ELF-1 (cell line): ENCODE measurements at regions not wholly inside any gene's neighbourhood (a gene's known extent, or its start where the extent isn't known, plus 50 kb on each side); places are given as distances from the start of the nearest gene placed in this dataset.
"Not testable (repeated sequence)": the region's sequence is repeated elsewhere in the genome, so short reads cannot be mapped to it uniquely, and the experiment has no call there.

Experiments used
- DNase-seq: peaks from one replicate; pipeline ENCODE4 v3.0.0-alpha.2; 2016; ENCODE audit warnings: low read depth, low spot score

- peak; percentile 40 for DNase-seq
These were observed 126.6 kb downstream of the AKAP11 start for GRCh38 chr13:42398533-42398932.

- DNase-seq, result no peak
These were observed 128.4 kb downstream of the AKAP11 start for GRCh38 chr13:42400188-42400833.

DNA sequence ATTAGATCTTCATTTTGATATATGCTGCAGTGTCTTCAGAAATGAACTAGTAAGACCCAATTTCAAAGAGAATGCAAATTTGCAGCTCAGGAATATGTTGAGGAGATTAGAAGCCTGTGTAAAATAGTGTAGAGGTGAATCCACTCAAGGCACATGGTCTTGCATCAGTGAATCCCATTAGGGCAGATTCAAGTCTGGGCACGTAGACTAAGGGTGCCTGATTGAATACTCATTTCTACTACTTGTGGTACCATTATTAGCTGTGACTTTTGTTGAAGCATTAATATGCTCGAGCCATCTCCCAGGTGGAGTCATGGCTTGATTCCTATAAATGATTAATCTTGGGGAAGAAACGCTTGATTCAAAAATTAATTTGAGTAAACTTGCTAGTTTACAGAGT lies 129.4 kb downstream of the AKAP11 start:
- DNase-seq, result no peak

GRCh38 chr13:42405665-42406390 lies 133.9 kb downstream of the AKAP11 start:
- DNase-seq, result no peak

DNA sequence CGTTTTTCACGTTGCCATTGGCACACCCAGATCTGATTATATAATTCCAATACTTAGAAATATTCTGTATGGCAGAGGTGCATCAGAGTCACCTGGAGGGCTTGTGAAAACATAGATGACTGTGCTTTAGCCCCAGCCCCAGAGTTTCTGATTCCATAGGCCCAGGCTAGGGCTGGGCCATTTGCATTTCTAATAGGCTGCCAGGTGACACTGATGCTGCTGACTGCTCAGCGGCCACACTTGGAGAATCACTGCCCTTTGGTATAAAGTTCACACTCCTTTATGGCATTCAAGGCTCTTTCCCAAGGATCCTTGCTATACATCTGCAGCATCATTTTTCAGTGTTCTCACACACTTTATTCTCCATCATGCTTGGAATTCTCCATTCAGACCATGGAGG lies 137.1 kb downstream of the AKAP11 start:
- DNase-seq, result no peak

- no peak for DNase-seq
These were observed 137.6 kb downstream of the AKAP11 start for GRCh38 chr13:42409551-42409950.

DNA sequence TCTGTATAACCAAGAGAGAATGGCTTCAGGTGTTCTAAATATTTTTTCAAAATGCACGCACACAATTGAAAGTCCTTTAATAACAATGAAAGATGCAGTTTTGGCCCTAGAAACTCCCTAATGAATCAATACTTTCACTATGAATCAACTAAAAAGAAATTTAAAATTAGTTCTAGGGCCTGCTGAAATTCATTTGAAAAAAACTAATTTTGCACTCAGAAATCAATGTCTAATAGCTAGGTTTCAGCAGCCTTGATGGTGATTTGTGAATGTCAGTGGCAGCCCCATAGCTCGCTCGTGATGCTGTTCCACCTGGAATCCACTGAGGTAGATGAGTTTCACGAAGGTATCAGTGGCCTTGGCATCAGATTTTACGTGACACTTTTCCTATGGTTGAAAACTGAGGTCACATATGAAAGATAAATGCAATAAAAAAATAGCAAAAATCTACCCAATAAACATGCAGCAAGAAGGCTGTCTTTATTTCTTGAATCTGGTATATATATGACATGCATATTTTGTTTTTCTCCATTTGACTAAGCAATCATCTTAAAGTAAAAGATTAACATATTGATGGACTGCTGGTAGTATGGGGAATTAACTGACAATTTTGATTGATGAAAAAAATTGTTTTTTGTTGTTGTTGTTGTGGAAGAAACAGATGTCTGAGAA lies 141.0 kb downstream of the AKAP11 start:
- DNase-seq, result no peak

DNA sequence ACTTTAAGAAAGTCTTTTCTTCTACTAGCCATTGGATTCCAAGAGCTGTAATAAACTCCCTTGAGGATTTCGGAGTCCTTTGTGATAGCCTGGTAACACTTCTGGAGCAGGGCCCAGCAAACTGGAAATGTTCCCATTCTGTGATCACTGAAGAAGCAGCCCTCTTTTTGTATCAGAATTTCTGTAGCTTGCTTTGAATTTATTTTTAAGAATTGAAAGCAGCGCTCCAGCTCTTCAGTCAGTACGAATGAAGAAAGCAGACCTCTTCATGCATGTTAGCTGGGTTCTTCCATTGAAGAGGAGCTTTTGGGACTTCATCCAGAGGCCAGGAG lies 141.5 kb downstream of the AKAP11 start:
- no peak for DNase-seq

- no peak for DNase-seq
These were observed 145.7 kb downstream of the AKAP11 start for GRCh38 chr13:42417626-42418025.

- no peak for DNase-seq
These were observed 146.2 kb downstream of the AKAP11 start for GRCh38 chr13:42418184-42418583.

- DNase-seq, result no peak
These were observed 148.4 kb downstream of the AKAP11 start for GRCh38 chr13:42420304-42420703.

- DNase-seq, result no peak
These were observed 150.7 kb downstream of the AKAP11 start for GRCh38 chr13:42422681-42423080.

GRCh38 chr13:42424182-42424581 lies 149.8 kb upstream of the TNFSF11 start:
- DNase-seq, result no peak

DNA sequence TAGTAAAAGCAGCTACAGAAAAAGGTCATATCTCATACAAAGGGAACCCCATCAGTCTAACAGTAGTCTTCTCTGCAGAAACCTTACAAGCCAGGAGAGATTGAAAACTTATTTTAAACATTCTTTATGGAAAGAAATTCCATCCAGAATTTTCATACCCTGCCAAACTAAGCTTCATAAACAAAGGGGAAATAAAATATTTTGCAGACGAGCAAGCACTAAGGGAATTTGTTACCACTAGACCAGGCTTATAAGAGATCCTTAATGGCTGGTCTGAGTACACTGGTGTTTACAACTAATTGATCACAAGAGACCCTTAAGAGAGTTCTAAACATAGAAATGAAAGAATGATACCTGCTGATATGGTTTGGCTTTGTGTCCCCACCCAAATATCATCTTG lies 128.6 kb upstream of the TNFSF11 start:
- no peak for DNase-seq

GRCh38 chr13:42446597-42446996 lies 127.4 kb upstream of the TNFSF11 start:
- DNase-seq, result not testable (repeated sequence)

- peak; percentile 6 for DNase-seq
These were observed 120.8 kb upstream of the TNFSF11 start for GRCh38 chr13:42453091-42453645.

GRCh38 chr13:42454749-42455148 lies 119.2 kb upstream of the TNFSF11 start:
- DNase-seq, result no peak

DNA sequence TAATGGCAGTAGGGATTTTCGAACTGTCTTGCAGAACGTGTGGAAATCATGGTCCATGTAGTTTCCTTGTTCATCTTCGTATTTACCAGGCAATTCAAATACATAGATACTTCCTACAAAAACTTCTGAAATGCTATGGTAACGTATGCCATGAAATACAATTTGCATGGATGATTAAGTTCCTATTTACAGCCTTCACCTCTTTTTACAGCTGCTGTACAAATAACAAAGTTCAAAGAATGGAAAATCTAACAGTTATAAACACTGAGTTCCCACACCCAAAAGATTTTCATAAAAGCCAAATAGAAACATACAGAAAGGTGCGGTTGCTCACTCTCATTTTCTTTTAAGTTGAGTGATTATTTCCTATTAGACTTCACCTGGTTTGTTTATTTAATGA lies 115.8 kb upstream of the TNFSF11 start:
- no peak for DNase-seq

- DNase-seq, result no peak
These were observed 107.8 kb upstream of the TNFSF11 start for GRCh38 chr13:42466123-42466522.

DNA sequence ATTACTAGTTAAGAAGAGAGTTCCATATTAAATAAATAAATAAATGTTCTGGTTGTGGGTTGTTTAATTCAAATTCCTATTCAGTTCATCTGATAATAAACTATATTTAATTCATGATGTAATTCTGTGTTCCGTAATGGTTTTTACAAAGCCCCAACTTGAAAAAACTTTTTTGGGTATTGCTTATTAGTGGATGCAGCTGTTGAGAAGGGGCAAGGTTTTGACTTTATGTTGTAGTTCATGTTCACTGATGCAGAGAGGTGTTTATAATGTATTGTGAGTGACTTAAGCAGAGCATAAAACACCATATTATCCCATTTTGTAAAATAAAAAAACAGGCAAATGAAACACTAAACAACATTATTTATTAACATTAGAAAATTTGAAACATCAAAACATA lies 107.3 kb upstream of the TNFSF11 start:
- no peak for DNase-seq

- DNase-seq, result no peak
These were observed 99.0 kb upstream of the TNFSF11 start for GRCh38 chr13:42474954-42475353.

DNA sequence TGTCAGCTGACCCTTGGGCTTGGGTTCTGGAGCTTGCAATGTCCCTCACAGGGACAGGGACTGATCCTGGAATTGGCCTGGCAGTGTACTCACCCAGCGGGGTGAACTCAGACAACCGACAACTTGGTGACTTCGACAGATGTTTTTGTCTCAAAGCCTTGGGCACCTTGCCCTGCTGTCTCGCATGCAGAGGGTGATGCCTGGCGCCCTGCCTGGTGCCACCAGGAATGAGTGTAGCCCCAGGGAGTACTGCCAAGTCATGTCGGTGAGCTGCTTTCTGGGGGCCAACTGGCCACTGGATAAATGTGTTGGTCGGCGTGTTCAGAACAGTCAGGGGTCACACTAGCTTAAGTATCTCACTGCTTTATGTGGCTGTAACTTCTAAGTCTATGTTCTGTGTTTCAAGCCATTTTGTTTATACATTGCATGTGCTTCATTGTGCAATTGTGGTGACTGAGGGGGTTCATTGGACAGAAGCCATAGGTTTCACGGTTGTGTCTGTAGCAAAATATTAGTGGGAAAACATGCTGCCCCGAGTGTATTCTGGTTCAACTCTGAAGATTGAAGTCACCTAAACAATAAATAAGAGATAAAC lies 96.3 kb upstream of the TNFSF11 start:
- no peak for DNase-seq
